ENCODE measurements at regions not wholly inside any gene's neighbourhood (a gene's known extent, or its start where the extent isn't known, plus 50 kb on each side); places are given as distances from the start of the nearest gene placed in this dataset.

- TF ChIP-seq POLR2A (IDR thresholded peaks at IDR 0.05) (no peak), CTCF (IDR thresholded peaks at IDR 0.05) (no peak)
- DNase-seq (ENCODE audit: low spot score in 2 of 2): peak; percentile 24 to 86
- intact Hi-C loops (cut with DNase I; ENCODE audit: low total_unique reads): no loop called here
Measured at GRCh38 chrX:5051831-5052491, 1176.7 kb downstream of the NLGN4X start.

GRCh38 chrX:5042563-5042962 is 1186.1 kb downstream of the NLGN4X start:
- H3K4me3 ChIP-seq (ENCODE audit: low read depth, poor library complexity, severe bottlenecking): no peak overlapping the region
- TF ChIP-seq POLR2A (IDR thresholded peaks at IDR 0.05): no peak
- TF ChIP-seq CTCF (IDR thresholded peaks at IDR 0.05): no peak
- WGBS, 2 donors: 92 to 93% methylated on average over 3 of the region's 3 CpGs
- intact Hi-C loops (cut with DNase I; ENCODE audit: low total_unique reads): no loop called here
- DNase-seq (ENCODE audit: low spot score in 2 of 2): no peak

More at GRCh38 chrX:5051831-5052491, 1176.7 kb downstream of the NLGN4X start:
- no peak overlapping the region for H3K4me3 ChIP-seq (ENCODE audit: low read depth, poor library complexity, severe bottlenecking)
- WGBS, 2 donors: 45% methylated on average over 5 of the region's 5 CpGs

DNA sequence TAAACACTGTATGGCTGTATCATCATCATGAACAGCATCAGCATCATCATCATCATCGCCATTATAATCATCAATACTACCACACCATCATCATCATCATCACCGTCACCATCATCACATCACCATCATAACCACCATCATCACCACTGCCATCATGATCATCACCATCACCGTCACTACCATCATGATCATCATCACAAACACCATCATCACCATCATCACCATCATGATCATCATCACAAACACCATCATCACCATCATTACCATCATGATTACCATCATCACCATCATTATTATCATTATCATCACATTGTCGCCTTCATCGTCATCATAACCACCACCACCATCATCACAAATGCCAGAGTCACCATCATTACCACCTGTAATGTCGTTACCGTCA is 1196.9 kb downstream of the NLGN4X start:
- 67 to 91% methylated on average over 7 of the region's 7 CpGs for WGBS, 2 donors
- intact Hi-C loops (cut with DNase I; ENCODE audit: low total_unique reads): no loop called here
- no peak for DNase-seq (ENCODE audit: low spot score in 2 of 2)
- no peak overlapping the region for H3K4me3 ChIP-seq (ENCODE audit: low read depth, poor library complexity, severe bottlenecking)
- TF ChIP-seq CTCF (IDR thresholded peaks at IDR 0.05) (no peak), POLR2A (IDR thresholded peaks at IDR 0.05) (no peak)

GRCh38 chrX:5015451-5015850 is 1213.2 kb downstream of the NLGN4X start:
- TF ChIP-seq CTCF (IDR thresholded peaks at IDR 0.05): no peak
- TF ChIP-seq POLR2A (IDR thresholded peaks at IDR 0.05): no peak
- no peak overlapping the region for H3K4me3 ChIP-seq (ENCODE audit: low read depth, poor library complexity, severe bottlenecking)
- intact Hi-C loops (cut with DNase I; ENCODE audit: low total_unique reads): no loop called here
- 78 to 79% methylated on average over 2 of the region's 2 CpGs for WGBS, 2 donors
- DNase-seq (ENCODE audit: low spot score in 2 of 2): no peak

DNA sequence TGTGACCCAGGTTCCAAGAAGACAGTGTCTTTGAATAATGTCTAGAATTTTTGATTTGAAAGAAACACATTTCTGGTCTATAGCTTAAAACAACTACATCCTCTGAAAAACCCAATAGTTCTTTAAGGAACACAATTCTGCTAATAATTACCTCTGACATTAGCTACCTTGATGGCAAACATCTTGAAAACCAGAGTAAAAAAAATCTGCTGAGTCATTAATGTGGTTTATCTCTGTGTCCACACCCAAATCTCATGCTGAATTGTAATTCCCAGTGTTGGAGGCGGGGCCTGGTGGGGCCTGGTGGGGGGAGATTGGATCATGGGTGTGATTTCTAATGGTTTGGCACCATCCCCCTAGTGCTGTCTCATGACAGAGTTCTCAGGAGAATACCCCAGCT is 1233.8 kb downstream of the NLGN4X start:
- intact Hi-C loops (cut with DNase I; ENCODE audit: low total_unique reads): no loop called here
- H3K4me3 ChIP-seq (ENCODE audit: low read depth, poor library complexity, severe bottlenecking): no peak overlapping the region
- no peak for DNase-seq (ENCODE audit: low spot score in 2 of 2)
- TF ChIP-seq CTCF (IDR thresholded peaks at IDR 0.05) (no peak), POLR2A (IDR thresholded peaks at IDR 0.05) (no peak)
- 69 to 91% methylated on average over 1 of the region's 1 CpG for WGBS, 2 donors

- no peak for TF ChIP-seq POLR2A (IDR thresholded peaks at IDR 0.05)
- no peak for TF ChIP-seq CTCF (IDR thresholded peaks at IDR 0.05)
- no peak for DNase-seq (ENCODE audit: low spot score in 2 of 2)
- intact Hi-C loops (cut with DNase I; ENCODE audit: low total_unique reads): no loop called here
- no peak overlapping the region for H3K4me3 ChIP-seq (ENCODE audit: low read depth, poor library complexity, severe bottlenecking)
- WGBS, 2 donors: 61 to 78% methylated on average over 1 of the region's 1 CpG
Measured at GRCh38 chrX:4978613-4979012, 1250.1 kb downstream of the NLGN4X start.

Measured in lower leg skin (tissue), 4 donors.